PC-3 (cell line): ENCODE measurements at regions not wholly inside any gene's neighbourhood (a gene's known extent, or its start where the extent isn't known, plus 50 kb on each side); places are given as distances from the start of the nearest gene placed in this dataset.

Experiments
- ATAC-seq: fragments of 200-7000 bp; cut with Tn5 transposase; 2 replicates; pipeline ENCODE4 v1.9.1; 2020; ENCODE audit warnings: mild to moderate bottlenecking, moderate library complexity
- BruUV-seq: library from RNA; stranded (reverse); fragments of 400-500 nt; replicated peaks from 2 replicates; lab custom pipeline; 2021; lab: Mats Ljungman, UMichigan
- CTCF ChIA-PET: fragments of 300-600 bp; sonication (Branson Sonifier 250); formaldehyde crosslinking; loops from one replicate; lab custom pipeline; 2022; ENCODE audit warnings: antibody characterized with exemption; lab: Charles Lee
- POLR2A ChIA-PET: fragments of 300-600 bp; sonication (Branson Sonifier 250); formaldehyde crosslinking; loops from one replicate; lab custom pipeline; 2022; ENCODE audit warnings: antibody characterized with exemption; ENCODE audit not compliant: unreplicated experiment; lab: Charles Lee
- DNase-seq: peaks from one replicate; pipeline ENCODE4 v3.0.0-alpha.2; 2015
- H2AFZ ChIP-seq: fragments of 300-600 bp; sonication (generic); 2 replicates; pipeline ENCODE4 v1.6.0; 2016; ENCODE audit warnings: antibody characterized with exemption, low read length
- H3F3A ChIP-seq: fragments of 300-600 bp; sonication (generic); one replicate; pipeline ENCODE4 v1.6.0; 2017; ENCODE audit warnings: antibody characterized with exemption, low read length, control low read depth, mild to moderate bottlenecking; ENCODE audit not compliant: unreplicated experiment
- H3K27ac ChIP-seq: fragments of 300-600 bp; sonication (generic); 2 replicates; pipeline ENCODE4 v1.5.1; 2016; ENCODE audit warnings: mild to moderate bottlenecking, low read length
- H3K27me3 ChIP-seq: fragments of 300-600 bp; sonication (generic); 2 replicates; pipeline ENCODE4 v1.6.1; 2016; ENCODE audit warnings: low read length, mixed read lengths
- H3K36me3 ChIP-seq: fragments of 300-600 bp; sonication (generic); 2 replicates; pipeline ENCODE4 v1.6.1; 2016; ENCODE audit warnings: low read depth, mixed run types, low read length, mixed read lengths
- H3K4me1 ChIP-seq: fragments of 300-600 bp; sonication (generic); 2 replicates; pipeline ENCODE4 v1.5.1; 2016; ENCODE audit warnings: low read length; ENCODE audit not compliant: insufficient read depth
- H3K4me2 ChIP-seq: fragments of 300-600 bp; sonication (generic); 2 replicates; pipeline ENCODE4 v1.6.0; 2016; ENCODE audit warnings: low read length
- H3K4me3 ChIP-seq: fragments of 300-600 bp; sonication (generic); 2 replicates; pipeline ENCODE4 v1.5.1; 2016; ENCODE audit warnings: mild to moderate bottlenecking, low read length, mixed read lengths
- H3K79me2 ChIP-seq: fragments of 300-600 bp; sonication (generic); 2 replicates; pipeline ENCODE4 v1.6.1; 2017; ENCODE audit warnings: low read length, mixed read lengths
- H3K9ac ChIP-seq: fragments of 300-600 bp; sonication (generic); 2 replicates; pipeline ENCODE4 v1.6.0; 2016; ENCODE audit warnings: mild to moderate bottlenecking, low read length
- H3K9me2 ChIP-seq: fragments of 300-600 bp; sonication (generic); replicated peaks from 2 replicates; pipeline ENCODE4 v1.6.1; 2016; ENCODE audit warnings: mixed run types, low read length, mixed read lengths
- H3K9me3 ChIP-seq: fragments of 300-600 bp; sonication (generic); 2 replicates; pipeline ENCODE4 v1.6.1; 2016; ENCODE audit warnings: low read length, mixed read lengths
- H4K20me1 ChIP-seq: fragments of 300-600 bp; sonication (generic); 2 replicates; pipeline ENCODE4 v1.6.1; 2016; ENCODE audit warnings: low read length, mixed read lengths
- CTCF ChIP-seq: fragments of 300-600 bp; sonication (generic); conservative IDR thresholded peaks from 2 replicates; pipeline ENCODE4 v1.5.1; 2017; ENCODE audit warnings: antibody characterized with exemption, low read depth, mild to moderate bottlenecking, low read length
- EZH2 ChIP-seq: fragments of 300-600 bp; sonication (generic); IDR thresholded peaks from one replicate; pipeline ENCODE4 v1.6.1; 2017; ENCODE audit warnings: antibody characterized with exemption, mild to moderate bottlenecking, low read length; ENCODE audit not compliant: unreplicated experiment
- EZH2phosphoT487 ChIP-seq: fragments of 300-600 bp; sonication (generic); IDR thresholded peaks from 2 replicates; pipeline ENCODE4 v1.6.1; 2018; ENCODE audit warnings: mild to moderate bottlenecking, antibody characterized with exemption, low read length, borderline replicate concordance
- intact Hi-C: fragments of 100-400 bp; cut with micrococcal nuclease; formaldehyde crosslinking; loops from 2 replicates; pipeline ENCODE4 v1.9.0; 2023

- POLR2A ChIA-PET, result no interaction called here
- H3K27me3 ChIP-seq, result no peaks in the 10 kb centered on the region
- H4K20me1 ChIP-seq, result no peaks in the 10 kb centered on the region
- H3K9ac ChIP-seq, result no peak overlapping the region
- no peak overlapping the region for H3K4me2 ChIP-seq
- DNase-seq (no peak), ATAC-seq (no peak)
- no TSS peak for BruUV-seq
- H3K4me1 ChIP-seq, result no peaks in the 10 kb centered on the region
- intact Hi-C loops, result no loop called here
- no peak overlapping the region for H2AFZ ChIP-seq
- no peaks in the 10 kb centered on the region for H3K9me2 ChIP-seq
- no peaks in the 10 kb centered on the region for H3K36me3 ChIP-seq
- no peak overlapping the region for H3K27ac ChIP-seq
- H3F3A ChIP-seq, result no peaks in the 10 kb centered on the region
- CTCF ChIA-PET, result no interaction called here
- H3K4me3 ChIP-seq, result no peak overlapping the region
- no peaks in the 10 kb centered on the region for H3K79me2 ChIP-seq
- no peaks in the 10 kb centered on the region for H3K9me3 ChIP-seq
- TF ChIP-seq CTCF, result no peak
- TF ChIP-seq EZH2, result no peak
- no peak for TF ChIP-seq EZH2phosphoT487
Measured at GRCh38 chr15:94930441-94930840, 699.1 kb downstream of the MCTP2 start.

GRCh38 chr15:94930960-94931359, 699.6 kb downstream of the MCTP2 start:
- H2AFZ ChIP-seq, result no peak overlapping the region
- TF ChIP-seq EZH2phosphoT487 (no peak), EZH2 (no peak), CTCF (no peak)
- no peaks in the 10 kb centered on the region for H3K27me3 ChIP-seq
- CTCF ChIA-PET, result no interaction called here
- no peaks in the 10 kb centered on the region for H3F3A ChIP-seq
- BruUV-seq, result no TSS peak
- no peaks in the 10 kb centered on the region for H4K20me1 ChIP-seq
- H3K9me3 ChIP-seq, result no peaks in the 10 kb centered on the region
- ATAC-seq (no peak), DNase-seq (no peak)
- H3K4me1 ChIP-seq, result no peaks in the 10 kb centered on the region
- H3K9me2 ChIP-seq, result no peaks in the 10 kb centered on the region
- intact Hi-C loops, result no loop called here
- H3K27ac ChIP-seq, result no peak overlapping the region
- no peak overlapping the region for H3K4me3 ChIP-seq
- no peak overlapping the region for H3K4me2 ChIP-seq
- no peaks in the 10 kb centered on the region for H3K79me2 ChIP-seq
- H3K36me3 ChIP-seq, result no peaks in the 10 kb centered on the region
- no peak overlapping the region for H3K9ac ChIP-seq
- POLR2A ChIA-PET, result no interaction called here

- POLR2A ChIA-PET, result no interaction called here
- Histone ChIP-seq H3K27me3 (no peaks in the 10 kb centered on the region), H3K4me3 (no peak overlapping the region), H3K4me1 (no peaks in the 10 kb centered on the region), H3K4me2 (no peak overlapping the region), H3F3A (no peaks in the 10 kb centered on the region), H3K36me3 (no peaks in the 10 kb centered on the region), H3K9me3 (no peaks in the 10 kb centered on the region), H4K20me1 (no peaks in the 10 kb centered on the region), H2AFZ (no peak overlapping the region), H3K79me2 (no peaks in the 10 kb centered on the region), H3K27ac (no peak overlapping the region), H3K9me2 (no peaks in the 10 kb centered on the region), H3K9ac (no peak overlapping the region)
- DNase-seq (no peak), ATAC-seq (no peak)
- intact Hi-C loops, result no loop called here
- no TSS peak for BruUV-seq
- CTCF ChIA-PET, result no interaction called here
- TF ChIP-seq EZH2phosphoT487, result no peak
- no peak for TF ChIP-seq CTCF
- TF ChIP-seq EZH2, result no peak
Measured at GRCh38 chr15:94934440-94934839, 703.1 kb downstream of the MCTP2 start.
